GM21737 (cell line): ENCODE measurements at regions not wholly inside any gene's neighbourhood (a gene's known extent, or its start where the extent isn't known, plus 50 kb on each side); places are given as distances from the start of the nearest gene placed in this dataset.
A peak's percentile ranks its signal among the peaks of the same experiment; 100 is the strongest.

ENCODE experiments used
- ATAC-seq: cut with Tn5 transposase; IDR thresholded peaks from one replicate; pipeline ENCODE4 v1.9.1; 2021; ENCODE audit warnings: mild to moderate bottlenecking, moderate library complexity; ENCODE audit not compliant: unreplicated experiment

GRCh38 chr5:116363780-116364179 is 210.8 kb downstream of the SEMA6A start:
- ATAC-seq, result no peak

- no peak for ATAC-seq
Observed at GRCh38 chr5:116361979-116362577, 212.5 kb downstream of the SEMA6A start.

GRCh38 chr5:116361171-116361967 is 213.3 kb downstream of the SEMA6A start:
- no peak for ATAC-seq

- no peak for ATAC-seq
Observed at GRCh38 chr5:116360008-116360853, 214.4 kb downstream of the SEMA6A start.

- ATAC-seq, result no peak
Observed at GRCh38 chr5:116359592-116359991, 215.0 kb downstream of the SEMA6A start.

- ATAC-seq, result peak; percentile 98
Observed at GRCh38 chr5:116358911-116359418, 215.7 kb downstream of the SEMA6A start.

- ATAC-seq, result no peak
Observed at GRCh38 chr5:116358015-116358523, 216.6 kb downstream of the SEMA6A start.

- ATAC-seq, result no peak
Observed at GRCh38 chr5:116355819-116356601, 218.6 kb downstream of the SEMA6A start.

GRCh38 chr5:116354699-116355098 is 219.9 kb downstream of the SEMA6A start:
- no peak for ATAC-seq

GRCh38 chr5:116347657-116348056 is 227.0 kb downstream of the SEMA6A start:
- no peak for ATAC-seq

GRCh38 chr5:116343961-116344360 is 230.7 kb downstream of the SEMA6A start:
- no peak for ATAC-seq
